ENCODE measurements at regions not wholly inside any gene's neighbourhood (a gene's known extent, or its start where the extent isn't known, plus 50 kb on each side); places are given as distances from the start of the nearest gene placed in this dataset.

DNA sequence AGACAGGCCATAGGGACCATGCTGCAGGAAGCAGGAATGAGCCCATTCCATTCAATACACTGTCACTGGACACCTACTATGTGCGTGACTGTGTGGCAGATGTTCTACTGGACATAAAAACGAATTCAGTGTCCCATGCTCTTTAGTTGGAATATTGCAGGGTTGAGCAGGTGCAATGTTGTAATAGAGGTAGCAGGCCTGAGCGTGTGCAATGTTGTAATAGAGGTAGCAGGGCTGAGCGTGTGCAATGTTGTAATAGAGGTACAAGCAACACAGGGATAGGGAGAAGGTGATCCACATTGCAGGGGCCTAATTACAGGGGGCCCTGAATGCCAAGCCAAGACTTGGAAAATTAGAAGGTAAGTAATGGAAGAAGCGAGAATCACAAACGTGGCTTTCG lies 261.4 kb upstream of the HES1 start:
- TF ChIP-seq POLR2A (IDR thresholded peaks at IDR 0.05; ENCODE audit: low read depth, low read length) (no peak), SPI1 (IDR thresholded peaks at IDR 0.05; ENCODE audit: low read depth, low read length) (no peak)
